GM23338 (cell line): ENCODE measurements at regions not wholly inside any gene's neighbourhood (a gene's known extent, or its start where the extent isn't known, plus 50 kb on each side); places are given as distances from the start of the nearest gene placed in this dataset.

Source experiments
- CREB1 ChIP-seq: fragments of 250-450 bp; sonication (Bioruptor Pico); IDR thresholded peaks from 2 replicates; pipeline ENCODE4 v1.5.0; 2020; ENCODE audit warnings: low read depth, mild to moderate bottlenecking, moderate library complexity
- EZH2 ChIP-seq: fragments of 200-600 bp; sonication (generic); IDR thresholded peaks from one replicate; pipeline ENCODE4 v1.8.0; 2017; ENCODE audit warnings: antibody characterized with exemption, mild to moderate bottlenecking, low read depth; ENCODE audit not compliant: unreplicated experiment
- EZH2phosphoT487 ChIP-seq: fragments of 200-600 bp; sonication (generic); IDR thresholded peaks from one replicate; pipeline ENCODE4 v1.8.1; 2018; ENCODE audit warnings: antibody characterized with exemption; ENCODE audit not compliant: unreplicated experiment
- JUNB ChIP-seq: IDR thresholded peaks from one replicate; pipeline ENCODE4 v1.6.1; 2016; ENCODE audit warnings: antibody characterized with exemption; ENCODE audit not compliant: unreplicated experiment
- NANOG ChIP-seq: IDR thresholded peaks from 2 replicates; pipeline ENCODE4 v1.6.1; 2016; ENCODE audit warnings: antibody characterized with exemption, borderline replicate concordance
- POLR2AphosphoS5 ChIP-seq: IDR thresholded peaks from 2 replicates; pipeline ENCODE4 v1.6.1; 2016; ENCODE audit warnings: antibody characterized with exemption, low read depth
- STAT1 ChIP-seq: IDR thresholded peaks from one replicate; pipeline ENCODE4 v1.6.1; 2016; ENCODE audit warnings: antibody characterized with exemption; ENCODE audit not compliant: unreplicated experiment
- ZNF114 ChIP-seq: fragments of 250-450 bp; sonication (Bioruptor Pico); IDR thresholded peaks from 2 replicates; pipeline ENCODE4 v1.5.0; 2020; ENCODE audit warnings: mild to moderate bottlenecking, moderate library complexity
- ZNF331 ChIP-seq: fragments of 250-450 bp; sonication (Bioruptor Pico); IDR thresholded peaks from 2 replicates; pipeline ENCODE4 v1.5.0; 2020; ENCODE audit warnings: low read depth, mild to moderate bottlenecking, moderate library complexity
- TF ChIP-seq, protein P1 (sequence below), 2 experiments: fragments of 200-600 bp in 1 of 2; sonication (generic) in 1 of 2; conservative IDR thresholded peaks; 2 replicates each; pipeline versions ENCODE4 v1.5.1 to v1.6.1; 2016 to 2017; ENCODE audit warnings: antibody characterized with exemption in 2 of 2, low read depth in 2 of 2, mild to moderate bottlenecking in 2 of 2, moderate library complexity in 1 of 2
- TF ChIP-seq, protein P2 (sequence below): IDR thresholded peaks from one replicate; pipeline ENCODE4 v1.6.1; 2018; ENCODE audit warnings: antibody characterized with exemption; ENCODE audit not compliant: unreplicated experiment
- TF ChIP-seq, protein P3 (sequence below): IDR thresholded peaks from 2 replicates; pipeline ENCODE4 v1.6.1; 2016; ENCODE audit warnings: antibody characterized with exemption
- TF ChIP-seq, protein P4 (sequence below): fragments of 250-450 bp; sonication (Bioruptor Pico); IDR thresholded peaks from 2 replicates; pipeline ENCODE4 v1.5.0; 2020; ENCODE audit warnings: mild to moderate bottlenecking, moderate library complexity

DNA sequence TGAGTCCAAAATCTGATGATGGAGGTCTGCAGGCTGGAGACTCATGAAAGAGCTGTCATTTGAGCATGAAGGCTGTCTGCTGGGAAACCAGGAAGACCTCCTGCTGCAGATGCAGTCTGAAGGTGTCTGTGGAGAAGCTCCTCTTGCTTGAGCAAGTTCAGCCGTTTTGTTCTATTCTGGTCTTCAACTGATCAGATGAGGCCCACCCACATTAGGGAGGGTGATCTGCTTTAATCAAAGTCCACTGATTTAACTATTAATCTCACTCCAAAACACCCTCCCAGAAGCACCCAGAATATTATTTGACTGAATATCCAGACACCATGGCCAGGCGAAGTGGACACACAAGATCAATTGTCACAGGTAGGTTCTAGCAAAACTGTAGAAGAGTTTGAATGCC, 116.5 kb downstream of the GATA3 start:
- TF ChIP-seq, protein P1, sequence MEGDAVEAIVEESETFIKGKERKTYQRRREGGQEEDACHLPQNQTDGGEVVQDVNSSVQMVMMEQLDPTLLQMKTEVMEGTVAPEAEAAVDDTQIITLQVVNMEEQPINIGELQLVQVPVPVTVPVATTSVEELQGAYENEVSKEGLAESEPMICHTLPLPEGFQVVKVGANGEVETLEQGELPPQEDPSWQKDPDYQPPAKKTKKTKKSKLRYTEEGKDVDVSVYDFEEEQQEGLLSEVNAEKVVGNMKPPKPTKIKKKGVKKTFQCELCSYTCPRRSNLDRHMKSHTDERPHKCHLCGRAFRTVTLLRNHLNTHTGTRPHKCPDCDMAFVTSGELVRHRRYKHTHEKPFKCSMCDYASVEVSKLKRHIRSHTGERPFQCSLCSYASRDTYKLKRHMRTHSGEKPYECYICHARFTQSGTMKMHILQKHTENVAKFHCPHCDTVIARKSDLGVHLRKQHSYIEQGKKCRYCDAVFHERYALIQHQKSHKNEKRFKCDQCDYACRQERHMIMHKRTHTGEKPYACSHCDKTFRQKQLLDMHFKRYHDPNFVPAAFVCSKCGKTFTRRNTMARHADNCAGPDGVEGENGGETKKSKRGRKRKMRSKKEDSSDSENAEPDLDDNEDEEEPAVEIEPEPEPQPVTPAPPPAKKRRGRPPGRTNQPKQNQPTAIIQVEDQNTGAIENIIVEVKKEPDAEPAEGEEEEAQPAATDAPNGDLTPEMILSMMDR (conservative IDR thresholded peaks at IDR 0.05; ENCODE audit: low read depth in 2 of 2): no peak
- TF ChIP-seq EZH2: no peak
- TF ChIP-seq, protein P2, sequence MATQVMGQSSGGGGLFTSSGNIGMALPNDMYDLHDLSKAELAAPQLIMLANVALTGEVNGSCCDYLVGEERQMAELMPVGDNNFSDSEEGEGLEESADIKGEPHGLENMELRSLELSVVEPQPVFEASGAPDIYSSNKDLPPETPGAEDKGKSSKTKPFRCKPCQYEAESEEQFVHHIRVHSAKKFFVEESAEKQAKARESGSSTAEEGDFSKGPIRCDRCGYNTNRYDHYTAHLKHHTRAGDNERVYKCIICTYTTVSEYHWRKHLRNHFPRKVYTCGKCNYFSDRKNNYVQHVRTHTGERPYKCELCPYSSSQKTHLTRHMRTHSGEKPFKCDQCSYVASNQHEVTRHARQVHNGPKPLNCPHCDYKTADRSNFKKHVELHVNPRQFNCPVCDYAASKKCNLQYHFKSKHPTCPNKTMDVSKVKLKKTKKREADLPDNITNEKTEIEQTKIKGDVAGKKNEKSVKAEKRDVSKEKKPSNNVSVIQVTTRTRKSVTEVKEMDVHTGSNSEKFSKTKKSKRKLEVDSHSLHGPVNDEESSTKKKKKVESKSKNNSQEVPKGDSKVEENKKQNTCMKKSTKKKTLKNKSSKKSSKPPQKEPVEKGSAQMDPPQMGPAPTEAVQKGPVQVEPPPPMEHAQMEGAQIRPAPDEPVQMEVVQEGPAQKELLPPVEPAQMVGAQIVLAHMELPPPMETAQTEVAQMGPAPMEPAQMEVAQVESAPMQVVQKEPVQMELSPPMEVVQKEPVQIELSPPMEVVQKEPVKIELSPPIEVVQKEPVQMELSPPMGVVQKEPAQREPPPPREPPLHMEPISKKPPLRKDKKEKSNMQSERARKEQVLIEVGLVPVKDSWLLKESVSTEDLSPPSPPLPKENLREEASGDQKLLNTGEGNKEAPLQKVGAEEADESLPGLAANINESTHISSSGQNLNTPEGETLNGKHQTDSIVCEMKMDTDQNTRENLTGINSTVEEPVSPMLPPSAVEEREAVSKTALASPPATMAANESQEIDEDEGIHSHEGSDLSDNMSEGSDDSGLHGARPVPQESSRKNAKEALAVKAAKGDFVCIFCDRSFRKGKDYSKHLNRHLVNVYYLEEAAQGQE: no peak
- TF ChIP-seq EZH2phosphoT487: no peak
- no peak for TF ChIP-seq STAT1
- no peak for TF ChIP-seq POLR2AphosphoS5
- TF ChIP-seq JUNB: no peak
- TF ChIP-seq ZNF331 (CRISPR knock-in tag): no peak
- TF ChIP-seq, protein P3, sequence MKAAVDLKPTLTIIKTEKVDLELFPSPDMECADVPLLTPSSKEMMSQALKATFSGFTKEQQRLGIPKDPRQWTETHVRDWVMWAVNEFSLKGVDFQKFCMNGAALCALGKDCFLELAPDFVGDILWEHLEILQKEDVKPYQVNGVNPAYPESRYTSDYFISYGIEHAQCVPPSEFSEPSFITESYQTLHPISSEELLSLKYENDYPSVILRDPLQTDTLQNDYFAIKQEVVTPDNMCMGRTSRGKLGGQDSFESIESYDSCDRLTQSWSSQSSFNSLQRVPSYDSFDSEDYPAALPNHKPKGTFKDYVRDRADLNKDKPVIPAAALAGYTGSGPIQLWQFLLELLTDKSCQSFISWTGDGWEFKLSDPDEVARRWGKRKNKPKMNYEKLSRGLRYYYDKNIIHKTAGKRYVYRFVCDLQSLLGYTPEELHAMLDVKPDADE: no peak
- TF ChIP-seq ZNF114 (CRISPR knock-in tag): no peak
- TF ChIP-seq CREB1 (CRISPR knock-in tag): no peak
- no peak for TF ChIP-seq NANOG
- TF ChIP-seq, protein P4, sequence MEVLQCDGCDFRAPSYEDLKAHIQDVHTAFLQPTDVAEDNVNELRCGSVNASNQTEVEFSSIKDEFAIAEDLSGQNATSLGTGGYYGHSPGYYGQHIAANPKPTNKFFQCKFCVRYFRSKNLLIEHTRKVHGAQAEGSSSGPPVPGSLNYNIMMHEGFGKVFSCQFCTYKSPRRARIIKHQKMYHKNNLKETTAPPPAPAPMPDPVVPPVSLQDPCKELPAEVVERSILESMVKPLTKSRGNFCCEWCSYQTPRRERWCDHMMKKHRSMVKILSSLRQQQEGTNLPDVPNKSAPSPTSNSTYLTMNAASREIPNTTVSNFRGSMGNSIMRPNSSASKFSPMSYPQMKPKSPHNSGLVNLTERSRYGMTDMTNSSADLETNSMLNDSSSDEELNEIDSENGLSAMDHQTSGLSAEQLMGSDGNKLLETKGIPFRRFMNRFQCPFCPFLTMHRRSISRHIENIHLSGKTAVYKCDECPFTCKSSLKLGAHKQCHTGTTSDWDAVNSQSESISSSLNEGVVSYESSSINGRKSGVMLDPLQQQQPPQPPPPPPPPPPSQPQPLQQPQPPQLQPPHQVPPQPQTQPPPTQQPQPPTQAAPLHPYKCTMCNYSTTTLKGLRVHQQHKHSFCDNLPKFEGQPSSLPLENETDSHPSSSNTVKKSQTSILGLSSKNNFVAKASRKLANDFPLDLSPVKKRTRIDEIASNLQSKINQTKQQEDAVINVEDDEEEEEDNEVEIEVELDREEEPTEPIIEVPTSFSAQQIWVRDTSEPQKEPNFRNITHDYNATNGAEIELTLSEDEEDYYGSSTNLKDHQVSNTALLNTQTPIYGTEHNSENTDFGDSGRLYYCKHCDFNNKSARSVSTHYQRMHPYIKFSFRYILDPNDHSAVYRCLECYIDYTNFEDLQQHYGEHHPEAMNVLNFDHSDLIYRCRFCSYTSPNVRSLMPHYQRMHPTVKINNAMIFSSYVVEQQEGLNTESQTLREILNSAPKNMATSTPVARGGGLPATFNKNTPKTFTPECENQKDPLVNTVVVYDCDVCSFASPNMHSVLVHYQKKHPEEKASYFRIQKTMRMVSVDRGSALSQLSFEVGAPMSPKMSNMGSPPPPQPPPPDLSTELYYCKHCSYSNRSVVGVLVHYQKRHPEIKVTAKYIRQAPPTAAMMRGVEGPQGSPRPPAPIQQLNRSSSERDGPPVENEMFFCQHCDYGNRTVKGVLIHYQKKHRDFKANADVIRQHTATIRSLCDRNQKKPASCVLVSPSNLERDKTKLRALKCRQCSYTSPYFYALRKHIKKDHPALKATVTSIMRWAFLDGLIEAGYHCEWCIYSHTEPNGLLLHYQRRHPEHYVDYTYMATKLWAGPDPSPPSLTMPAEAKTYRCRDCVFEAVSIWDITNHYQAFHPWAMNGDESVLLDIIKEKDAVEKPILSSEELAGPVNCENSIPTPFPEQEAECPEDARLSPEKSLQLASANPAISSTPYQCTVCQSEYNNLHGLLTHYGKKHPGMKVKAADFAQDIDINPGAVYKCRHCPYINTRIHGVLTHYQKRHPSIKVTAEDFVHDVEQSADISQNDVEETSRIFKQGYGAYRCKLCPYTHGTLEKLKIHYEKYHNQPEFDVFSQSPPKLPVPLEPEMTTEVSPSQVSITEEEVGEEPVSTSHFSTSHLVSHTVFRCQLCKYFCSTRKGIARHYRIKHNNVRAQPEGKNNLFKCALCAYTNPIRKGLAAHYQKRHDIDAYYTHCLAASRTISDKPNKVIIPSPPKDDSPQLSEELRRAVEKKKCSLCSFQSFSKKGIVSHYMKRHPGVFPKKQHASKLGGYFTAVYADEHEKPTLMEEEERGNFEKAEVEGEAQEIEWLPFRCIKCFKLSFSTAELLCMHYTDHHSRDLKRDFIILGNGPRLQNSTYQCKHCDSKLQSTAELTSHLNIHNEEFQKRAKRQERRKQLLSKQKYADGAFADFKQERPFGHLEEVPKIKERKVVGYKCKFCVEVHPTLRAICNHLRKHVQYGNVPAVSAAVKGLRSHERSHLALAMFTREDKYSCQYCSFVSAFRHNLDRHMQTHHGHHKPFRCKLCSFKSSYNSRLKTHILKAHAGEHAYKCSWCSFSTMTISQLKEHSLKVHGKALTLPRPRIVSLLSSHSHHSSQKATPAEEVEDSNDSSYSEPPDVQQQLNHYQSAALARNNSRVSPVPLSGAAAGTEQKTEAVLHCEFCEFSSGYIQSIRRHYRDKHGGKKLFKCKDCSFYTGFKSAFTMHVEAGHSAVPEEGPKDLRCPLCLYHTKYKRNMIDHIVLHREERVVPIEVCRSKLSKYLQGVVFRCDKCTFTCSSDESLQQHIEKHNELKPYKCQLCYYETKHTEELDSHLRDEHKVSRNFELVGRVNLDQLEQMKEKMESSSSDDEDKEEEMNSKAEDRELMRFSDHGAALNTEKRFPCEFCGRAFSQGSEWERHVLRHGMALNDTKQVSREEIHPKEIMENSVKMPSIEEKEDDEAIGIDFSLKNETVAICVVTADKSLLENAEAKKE: no peak
